ENCODE measurements at regions not wholly inside any gene's neighbourhood (a gene's known extent, or its start where the extent isn't known, plus 50 kb on each side); places are given as distances from the start of the nearest gene placed in this dataset.
A peak's percentile ranks its signal among the peaks of the same experiment; 100 is the strongest.
"Not testable (repeated sequence)": the region's sequence is repeated elsewhere in the genome, so short reads cannot be mapped to it uniquely, and the experiment has no call there.

DNA sequence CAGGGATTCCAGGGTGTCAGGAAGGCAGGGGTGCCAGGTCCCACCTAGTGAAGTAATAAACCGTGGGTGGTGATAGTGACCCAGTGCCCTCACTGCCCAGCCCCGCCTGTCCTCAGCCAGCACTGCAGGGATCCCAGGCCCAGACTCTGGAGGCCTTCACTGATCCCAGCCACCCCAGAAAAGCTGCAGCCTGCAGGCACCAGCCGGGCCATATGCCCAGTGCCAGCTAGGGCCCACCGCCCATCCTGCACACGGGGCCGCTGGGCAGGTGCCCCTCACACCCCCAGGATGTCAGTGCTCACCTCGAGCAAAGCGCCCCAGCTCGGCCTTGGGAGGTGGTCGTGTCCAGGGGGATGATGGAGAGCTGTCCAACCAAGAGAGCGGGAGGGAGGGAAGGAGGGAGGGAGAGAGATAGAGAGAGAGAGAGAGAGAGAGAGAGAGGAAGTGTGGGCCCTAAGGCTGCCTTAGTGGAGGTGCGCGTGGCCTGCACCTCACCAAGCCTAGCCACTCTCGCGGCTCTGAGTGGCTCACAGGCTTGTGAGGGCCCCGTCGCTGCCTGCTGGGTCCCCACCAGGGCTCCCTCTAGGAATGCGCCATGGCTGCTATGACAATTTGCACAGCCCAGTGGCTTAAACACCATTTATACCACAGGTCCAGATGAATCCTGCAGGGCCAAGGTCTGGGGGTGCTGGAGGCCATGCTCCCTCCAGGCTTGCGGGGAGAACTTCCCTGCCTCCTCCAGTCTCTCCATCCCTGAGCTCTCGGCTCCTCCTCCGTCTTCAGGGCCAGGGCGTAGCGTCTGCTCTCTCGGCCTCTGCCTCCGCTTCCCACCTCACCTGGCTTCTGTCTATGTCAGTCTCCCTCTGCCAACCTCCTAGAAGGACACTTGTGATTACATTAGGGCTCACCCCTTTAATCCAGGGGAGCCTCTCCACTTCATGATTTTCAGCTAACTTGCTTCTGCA is 401.0 kb downstream of the TMEM121 start:
- DNase-seq = no peak

DNA sequence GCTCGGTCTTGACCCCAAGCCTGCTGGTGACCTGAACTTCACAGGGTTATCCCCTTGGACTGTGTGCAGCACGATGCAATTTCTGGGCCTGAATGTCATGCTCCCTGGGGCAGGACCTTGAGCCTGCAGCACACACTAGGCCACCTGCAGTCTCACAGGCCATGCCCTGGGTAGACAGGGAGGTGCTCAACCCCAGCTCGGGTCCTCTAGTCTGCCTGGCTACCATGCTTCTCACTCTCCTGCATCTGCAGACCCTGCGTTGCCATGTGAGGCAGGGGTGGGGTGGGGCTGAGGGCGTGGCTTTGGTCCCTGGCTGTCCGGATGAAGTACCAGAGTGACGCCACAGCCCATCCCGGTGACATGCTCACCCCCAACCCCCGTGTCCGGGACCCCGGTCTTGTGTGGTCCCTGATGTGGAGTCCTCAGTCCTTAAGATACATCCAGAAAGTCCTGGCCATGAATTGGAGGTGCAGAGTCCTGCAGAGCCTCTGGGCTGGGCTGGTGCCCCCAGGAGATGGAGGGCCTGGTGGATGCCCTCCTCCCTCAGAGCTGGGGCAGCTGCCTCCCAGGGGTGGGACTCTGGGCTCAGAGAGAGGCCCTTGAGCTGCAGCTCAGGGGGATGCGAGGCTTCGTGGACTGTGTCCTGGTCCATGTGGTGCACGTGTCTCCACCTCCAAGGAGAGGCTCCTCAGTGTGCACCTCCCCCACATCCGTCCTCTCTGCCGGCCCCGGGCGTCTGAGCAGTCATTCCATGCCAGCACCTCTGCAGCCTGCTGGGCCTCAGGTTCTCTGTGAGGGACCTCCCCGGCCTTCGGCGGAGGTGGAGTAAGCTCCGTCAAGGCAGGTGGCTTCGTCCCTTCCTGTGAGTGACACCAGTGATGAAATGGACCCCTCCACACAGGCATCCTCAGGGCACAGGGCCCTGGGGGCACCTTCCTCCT is 402.1 kb downstream of the TMEM121 start:
- not testable (repeated sequence) for DNase-seq

DNA sequence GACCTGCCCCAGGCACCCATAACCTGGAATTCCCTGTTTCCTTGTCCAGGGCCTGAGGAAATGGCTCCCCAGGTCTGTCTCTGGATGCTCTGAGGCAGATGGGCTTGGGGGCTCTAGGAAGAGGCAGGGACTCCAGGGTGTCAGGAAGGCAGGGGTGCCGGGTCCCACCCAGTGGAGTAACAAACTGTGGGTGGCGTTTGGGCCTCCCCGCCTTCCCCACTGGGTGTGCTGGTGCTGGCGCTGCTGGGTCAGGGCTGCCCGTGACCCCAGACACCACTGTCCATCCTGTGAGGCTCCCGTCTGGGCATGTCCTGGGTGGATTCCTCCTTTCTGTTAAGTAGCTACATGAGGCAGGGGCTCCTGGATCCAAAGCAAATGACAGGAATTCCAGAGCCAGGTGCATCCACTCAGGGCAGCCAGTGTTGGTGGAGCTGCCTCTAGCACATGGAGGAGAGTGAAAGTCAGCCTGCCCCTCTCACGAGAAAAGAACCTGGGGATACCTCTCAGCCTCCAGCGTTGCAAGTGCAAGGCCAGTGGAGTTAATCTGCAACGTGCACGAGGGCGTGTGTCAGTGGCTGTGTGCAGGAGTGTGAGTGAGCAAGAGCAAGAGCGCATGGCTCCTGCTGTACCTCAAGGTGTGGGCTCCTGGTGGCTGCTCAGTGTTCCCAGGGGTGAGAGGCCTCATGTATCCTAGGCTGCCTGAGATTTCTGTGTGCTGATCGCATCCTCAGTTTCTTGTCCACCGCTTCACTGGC is 403.1 kb downstream of the TMEM121 start:
- no peak for DNase-seq

DNA sequence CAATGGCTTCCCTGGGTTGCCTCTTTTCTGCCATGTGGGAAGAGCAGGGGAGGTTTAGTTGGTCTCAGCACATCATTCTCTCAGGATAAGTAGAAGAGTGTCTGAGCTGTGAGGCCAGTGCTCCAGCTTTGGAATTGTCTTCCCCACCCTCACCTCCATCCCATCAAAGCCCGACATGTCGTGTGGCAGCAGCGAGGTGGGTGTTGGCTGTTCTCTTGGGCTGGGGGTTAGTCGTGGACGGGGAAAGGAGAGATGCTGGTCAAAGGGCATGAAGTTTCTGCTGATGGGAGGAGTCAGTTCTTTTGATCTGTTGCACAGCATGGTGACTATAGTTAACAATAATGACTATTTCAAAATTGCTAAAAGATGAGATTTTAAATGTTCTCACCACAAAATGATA is 404.2 kb downstream of the TMEM121 start:
- DNase-seq = no peak

DNA sequence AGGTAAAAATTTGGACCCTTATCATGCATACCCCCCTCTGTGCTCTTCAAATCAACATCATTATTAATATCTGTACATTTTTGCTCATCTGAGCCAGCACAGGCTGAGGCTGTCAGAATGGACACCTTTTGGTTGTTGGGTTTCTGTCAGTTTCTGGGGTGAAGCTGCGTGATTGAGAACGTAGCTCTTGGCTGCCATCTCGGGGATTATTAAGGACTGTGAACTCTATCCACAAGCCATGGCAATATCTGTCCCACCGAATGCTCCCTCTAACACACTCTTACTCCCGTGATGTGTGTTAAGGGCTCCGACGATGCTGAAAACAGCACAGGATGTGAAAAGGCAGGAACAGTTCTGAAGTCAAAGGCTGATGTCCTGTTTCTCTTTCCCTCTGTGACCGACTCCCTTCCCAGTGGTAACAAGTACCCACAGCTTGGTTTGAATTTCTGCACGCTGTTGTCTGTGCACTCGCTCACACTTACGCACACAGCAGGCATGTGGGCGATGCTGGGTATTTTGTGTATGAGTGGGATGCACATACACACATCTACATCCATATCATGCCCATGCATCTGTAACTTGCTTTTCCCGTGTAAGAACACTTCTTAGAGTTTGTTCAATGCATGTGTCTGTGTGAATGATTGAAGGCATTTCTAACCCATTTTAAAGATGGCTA is 405.6 kb downstream of the TMEM121 start:
- no peak for DNase-seq

DNA sequence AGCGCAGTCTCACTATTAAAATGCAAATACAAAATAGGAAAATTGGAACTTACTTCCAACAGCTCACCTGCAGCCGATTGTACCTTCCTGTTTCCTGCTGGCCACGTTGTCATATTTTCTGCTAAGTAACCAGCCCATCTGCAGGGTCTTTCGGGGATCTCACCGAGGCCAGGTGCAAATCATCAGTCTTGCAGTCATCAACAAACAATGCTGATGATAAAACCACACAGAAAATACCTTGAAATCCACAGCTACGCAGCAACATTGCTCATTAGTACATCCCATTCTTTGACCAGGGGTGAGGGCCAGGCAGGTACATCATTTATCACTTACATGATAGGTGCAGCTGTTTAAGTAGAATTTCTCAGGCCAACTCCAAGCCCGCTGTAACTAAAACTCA is 406.9 kb downstream of the TMEM121 start:
- DNase-seq = no peak

DNA sequence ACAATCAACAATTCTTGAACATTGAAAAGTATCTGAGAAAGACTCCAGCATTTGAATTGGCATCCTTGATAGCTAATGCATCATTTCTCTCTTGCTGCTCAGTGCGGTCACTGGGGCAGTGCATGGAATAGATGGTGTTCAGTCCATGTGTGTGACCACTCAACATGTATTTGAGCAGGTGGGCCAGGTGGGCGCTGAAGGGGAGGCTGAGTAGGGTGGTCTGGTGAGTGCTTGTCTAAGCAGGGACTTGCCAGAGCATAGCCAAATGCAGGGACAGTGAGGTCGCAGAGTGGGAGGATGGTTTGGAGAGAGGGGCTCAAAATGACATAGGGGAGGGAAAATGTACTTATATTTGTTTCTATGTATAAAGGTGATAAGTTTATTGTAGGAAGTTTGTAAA is 409.0 kb downstream of the TMEM121 start:
- DNase-seq = no peak

DNA sequence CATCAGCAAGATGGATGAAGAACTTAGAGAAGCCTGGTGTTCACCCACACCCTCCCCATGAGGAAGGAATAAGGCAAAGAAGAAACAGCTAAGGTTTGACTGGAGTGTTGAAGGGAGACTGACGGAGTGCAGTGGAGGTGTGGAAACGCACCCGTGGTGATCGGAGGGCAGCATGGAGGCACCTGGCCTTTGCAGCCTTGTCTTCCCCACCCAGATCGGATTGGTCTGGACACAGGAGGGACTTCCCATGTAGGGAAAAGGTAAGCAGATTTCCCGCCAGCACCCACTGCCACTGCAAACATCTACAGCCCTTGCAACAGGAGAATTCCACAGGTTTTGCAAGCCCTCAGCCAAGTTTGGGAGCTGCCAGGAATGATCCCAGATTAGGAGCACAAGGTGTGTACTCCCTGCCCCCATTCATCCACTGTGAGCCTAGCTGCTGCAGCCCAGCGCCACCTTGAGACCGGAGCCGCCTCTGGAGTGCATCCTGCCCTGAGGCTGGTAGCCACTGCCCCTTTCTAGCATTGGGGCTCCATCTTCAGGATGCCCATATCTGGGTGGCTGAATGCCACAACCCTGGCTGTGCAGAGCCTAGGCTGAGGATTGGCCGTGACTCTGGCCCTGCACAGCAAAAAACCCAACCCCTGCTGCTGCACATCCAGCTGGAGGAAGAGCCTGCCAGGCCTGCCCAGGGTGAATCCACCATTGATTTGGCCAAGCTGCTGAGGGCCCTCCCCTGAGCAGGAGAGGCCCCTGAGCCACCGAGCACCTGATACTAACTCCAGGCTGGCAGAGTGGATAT is 411.1 kb downstream of the TMEM121 start:
- no peak for DNase-seq

DNA sequence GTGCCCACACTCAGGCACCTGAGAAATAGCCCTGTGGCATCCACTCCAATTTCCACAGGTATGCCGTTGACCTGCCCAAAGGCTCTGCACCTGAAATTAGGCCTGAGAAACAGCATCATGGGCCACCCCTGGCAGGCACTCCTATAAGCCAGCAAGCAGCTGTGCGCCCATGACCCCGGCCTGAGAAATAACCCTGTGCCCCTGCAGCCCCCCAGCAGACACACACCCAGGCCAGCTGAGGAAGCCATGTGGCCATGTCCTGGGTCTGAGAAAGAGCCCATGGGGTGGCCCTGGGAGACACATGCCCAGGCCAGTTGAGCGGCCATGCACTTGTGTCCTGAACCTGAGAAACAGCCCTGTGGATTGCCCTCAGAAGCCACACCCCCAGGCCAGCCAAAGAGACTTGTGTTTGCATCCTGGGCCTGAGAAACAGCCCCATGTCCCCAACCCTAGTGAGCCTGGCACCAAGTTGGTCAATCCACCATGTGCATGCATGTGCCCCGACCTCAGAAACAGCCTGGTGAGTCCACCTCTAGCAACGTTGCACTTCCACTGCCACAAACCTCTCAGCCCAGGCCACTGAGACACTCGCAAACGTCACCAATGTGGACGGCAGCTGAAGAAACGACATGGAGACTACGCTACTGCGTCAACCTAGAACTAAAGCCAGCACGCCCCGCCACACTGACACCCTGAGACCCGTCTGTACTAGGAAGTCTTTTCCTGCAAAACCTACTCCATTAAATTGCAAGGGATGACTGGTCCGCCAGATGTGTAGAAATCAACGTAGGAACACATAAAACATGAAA is 411.9 kb downstream of the TMEM121 start:
- no peak for DNase-seq

DNA sequence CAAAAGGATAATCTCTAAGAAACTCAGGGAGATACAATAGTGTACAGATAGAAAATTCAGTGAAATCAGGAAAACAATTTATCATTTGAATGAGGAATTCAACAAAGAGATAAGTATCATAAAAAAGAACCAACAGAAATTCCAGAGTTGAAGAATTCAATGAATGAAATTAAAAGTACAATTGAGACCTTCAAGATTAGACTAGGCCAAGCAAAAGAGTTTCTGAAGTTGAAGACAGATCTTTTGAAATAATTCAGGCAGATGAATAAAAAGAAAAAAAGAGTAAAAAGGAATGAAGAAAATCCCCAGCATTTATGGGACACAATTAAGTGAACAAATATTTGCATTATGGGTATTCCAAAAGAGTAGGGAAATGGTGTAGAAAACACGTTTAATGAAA is 412.6 kb downstream of the TMEM121 start:
- DNase-seq = no peak

DNA sequence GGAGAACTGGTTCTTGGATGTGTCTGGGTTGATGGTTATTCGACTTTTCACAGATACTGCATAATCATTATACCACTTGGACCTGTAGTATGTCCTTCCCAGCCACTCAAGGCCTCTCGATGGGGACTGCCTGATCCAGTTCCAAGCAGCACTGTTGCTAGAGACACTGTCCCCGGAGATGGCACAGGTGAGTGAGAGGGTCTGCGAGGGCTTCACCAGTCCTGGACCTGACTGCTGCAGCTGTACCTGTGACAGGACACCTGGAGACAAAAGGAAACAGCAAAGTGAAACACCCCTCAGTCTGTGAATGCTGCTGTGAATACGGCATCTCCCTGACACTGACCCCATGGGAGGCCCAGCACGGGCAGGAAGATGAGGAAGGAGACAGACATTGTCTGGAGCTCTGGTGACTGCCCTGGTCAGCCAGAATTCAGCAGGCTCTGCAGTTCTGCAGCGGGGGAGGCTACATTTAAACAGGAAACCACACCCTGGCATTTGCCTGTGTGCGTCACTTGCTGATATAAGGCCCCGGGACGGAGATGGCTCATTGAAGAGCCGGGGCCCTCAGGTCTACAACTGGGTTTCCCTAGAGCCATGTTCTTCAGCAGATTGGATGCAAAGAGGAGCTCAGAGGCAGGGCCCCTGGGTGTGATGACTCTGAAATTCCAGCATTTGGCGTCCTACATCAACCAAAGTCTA is 413.6 kb downstream of the TMEM121 start:
- DNase-seq = peak; percentile 13

DNA sequence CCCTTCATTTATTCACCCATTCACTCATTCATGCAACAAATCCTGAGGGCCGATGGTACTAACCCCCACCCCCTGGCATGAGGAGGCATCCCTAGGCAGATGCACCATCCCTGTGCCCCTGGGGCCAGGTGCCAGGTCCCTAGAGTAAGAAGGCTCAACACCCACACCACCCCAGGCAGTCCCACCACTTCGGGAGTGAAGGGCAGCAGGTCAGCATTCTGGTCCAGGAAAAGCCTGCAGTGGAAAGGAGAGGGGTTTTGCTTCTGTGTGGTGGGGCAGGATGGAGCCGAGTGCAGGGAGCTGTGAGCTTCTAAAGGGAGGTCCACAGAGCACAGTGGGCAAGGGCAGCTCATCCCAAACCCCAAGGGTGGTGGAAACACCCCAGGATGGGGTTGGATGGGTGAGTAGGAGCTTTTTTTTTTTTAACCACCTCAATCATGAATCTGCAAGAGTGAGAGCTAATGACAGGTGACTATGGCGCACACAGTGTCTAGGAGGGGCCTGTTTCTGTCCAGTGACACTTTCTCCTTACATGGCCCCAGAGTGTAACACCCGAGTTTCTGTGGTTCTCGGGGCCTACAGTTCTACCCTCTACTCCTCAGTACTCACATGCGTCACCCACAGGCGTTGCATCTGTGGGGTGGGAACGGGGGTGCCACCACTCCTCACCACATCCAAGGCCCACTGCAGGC is 414.3 kb downstream of the TMEM121 start:
- no peak for DNase-seq

DNA sequence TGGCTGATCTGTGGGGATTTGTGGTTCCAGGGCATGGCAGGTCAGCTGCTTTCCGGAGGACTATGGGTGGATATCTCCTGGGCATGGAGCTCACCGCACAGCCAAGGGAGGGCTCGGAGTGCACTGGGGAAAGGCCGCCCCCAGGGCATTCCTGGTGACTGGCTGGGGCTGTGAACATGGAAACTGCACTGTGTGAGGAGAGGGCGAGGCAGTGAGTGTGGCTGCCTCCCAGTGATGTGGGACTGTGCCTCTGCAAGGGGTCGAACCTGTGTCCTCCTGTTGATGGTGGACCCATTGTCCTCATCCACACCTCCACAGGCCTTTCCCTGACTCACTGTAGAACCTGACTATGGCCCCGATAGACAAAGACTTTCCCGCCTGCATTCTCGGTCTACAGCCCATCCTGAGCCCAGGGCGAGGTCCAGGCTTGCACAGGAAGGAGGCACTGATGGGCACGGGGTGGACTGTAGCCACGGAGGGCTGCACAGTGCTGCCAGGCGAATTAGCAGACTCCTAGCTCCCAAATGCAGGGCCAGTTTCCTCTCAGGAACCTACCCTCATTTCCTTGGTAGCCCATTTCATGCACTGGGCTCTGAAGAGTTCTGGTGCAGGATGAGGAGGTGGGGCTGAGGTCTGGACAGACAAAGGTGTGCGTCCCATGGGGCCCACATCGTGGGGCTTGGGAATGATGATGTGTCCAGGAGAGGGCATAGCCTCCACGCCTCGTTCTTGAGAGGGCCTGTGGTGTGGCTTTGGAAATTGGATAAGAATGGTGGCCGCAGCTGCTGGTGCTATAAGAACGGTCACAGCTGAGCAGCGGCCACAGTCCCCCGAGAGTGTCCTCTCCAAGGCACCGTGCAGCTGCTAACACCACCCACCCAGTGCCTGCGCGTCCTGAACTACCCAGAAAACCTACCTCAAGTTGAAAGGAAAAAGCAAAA is 415.1 kb downstream of the TMEM121 start:
- no peak for DNase-seq

DNA sequence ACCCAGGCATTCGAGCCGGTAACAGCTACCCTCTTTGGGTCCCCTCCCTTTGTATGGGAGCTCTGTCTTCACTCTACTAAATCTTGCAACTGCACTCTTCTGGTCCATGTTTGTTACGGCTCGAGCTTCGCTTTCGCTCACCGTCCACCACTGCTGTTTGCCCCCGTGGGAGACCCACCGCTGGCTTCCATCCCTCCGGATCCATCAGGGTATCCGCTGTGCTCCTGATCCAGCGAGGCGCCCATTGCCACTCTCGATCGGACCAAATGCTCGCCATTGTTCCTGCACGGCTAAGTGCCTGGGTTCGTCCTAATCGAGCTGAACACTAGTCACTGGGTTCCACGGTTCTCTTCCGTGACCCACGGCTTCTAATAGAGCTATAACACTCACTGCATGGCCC is 416.3 kb downstream of the TMEM121 start:
- DNase-seq = not testable (repeated sequence)

DNA sequence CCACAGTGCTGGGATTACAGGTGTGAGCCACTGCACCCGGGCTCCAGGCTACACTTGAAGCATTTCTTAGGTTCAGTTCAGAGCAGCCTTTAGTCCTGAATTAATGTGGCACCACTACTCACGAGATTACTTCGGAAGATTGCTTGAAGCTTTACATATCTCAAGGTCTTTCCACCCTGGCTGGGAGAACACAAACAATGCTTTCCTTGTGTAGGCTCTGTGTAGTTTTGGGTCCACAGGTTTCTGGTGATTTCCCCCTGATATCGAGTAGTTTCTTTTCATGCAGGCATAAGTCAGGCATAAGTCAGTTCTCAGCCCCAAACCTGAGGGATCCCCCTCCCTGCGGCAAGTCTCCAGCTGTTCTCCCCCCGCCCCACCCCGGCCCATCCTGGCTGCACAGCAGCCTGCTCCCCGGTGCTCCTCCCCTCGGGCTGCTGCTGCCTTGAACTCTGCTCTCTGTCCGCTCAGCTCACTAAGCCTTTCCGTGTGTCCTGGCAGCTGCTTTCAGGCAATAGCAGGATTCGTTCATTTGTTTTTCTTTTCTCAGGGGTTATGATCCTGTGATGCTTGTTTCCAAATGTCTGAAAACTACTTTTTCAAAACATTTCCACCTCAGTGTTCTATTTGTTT is 417.7 kb downstream of the TMEM121 start:
- DNase-seq = no peak

DNA sequence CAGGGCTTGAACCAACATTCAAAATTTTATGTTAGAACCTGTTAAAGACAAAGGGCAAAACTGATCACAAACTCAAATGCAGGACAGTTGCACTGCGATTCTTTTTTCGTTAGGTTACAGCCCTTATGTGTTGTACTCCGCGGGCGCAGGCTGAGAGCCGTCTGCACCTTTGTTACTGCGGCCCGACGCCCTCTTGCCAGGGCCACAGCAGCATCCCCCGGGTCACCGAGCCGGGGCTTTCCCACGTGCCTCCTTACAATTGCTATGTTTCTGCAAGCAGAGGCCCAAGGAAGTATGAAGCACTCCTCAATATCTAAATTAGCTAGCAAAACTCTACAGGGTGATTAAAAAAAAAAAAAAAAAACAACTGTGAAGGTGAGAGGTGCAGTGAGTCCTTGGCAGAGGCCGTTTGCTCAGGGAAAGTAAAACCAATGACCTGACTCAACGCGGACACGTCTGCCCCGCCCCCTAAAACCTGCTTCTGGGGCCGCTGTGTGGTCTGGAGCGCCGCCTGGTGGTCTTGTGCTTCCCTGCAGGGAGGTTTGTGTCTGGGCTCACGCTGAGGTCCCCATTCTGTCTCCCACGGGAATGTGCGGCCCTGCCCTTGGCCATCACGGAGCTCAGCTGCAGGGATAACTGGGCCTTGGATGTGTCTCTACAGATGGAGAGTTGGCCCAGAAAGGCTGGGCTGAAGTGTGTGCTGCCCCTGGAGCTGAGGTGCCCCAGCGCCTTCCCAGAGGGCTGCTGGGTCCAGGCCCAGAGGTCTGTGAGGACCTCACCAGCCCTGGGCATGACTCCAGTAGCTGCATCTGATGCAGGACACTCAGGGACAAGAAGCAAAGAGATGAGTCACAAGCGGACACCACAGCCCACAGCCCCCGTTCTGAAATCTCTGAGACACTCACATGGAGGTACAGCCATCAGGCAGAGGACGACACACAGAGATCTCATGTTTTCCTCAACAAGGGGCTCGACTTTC is 418.5 kb downstream of the TMEM121 start:
- DNase-seq = peak; percentile 75
